Left lung (tissue), 4 donors: ENCODE measurements at regions not wholly inside any gene's neighbourhood (a gene's known extent, or its start where the extent isn't known, plus 50 kb on each side); places are given as distances from the start of the nearest gene placed in this dataset.

ENCODE experiments used
- ATAC-seq: fragments of 200-7000 bp; cut with Tn5 transposase; one replicate; pipeline ENCODE4 v1.9.1; 2020; ENCODE audit warnings: moderate library complexity
- DNase-seq, 4 donors: peaks; one replicate each; pipeline ENCODE4 v3.0.0-alpha.2; 2013 to 2020
- H3K27ac ChIP-seq, 2 donors: fragments of 200-600 bp; sonication (generic) in 1 of 2; one replicate each; pipeline versions ENCODE4 v1.5.0 to v1.8.0; 2020 to 2021
- H3K27me3 ChIP-seq, 2 donors: fragments of 200-600 bp; sonication (generic) in 1 of 2; one replicate each; pipeline versions ENCODE4 v1.5.0 to v1.8.0; 2020 to 2021
- H3K36me3 ChIP-seq, 2 donors: fragments of 200-600 bp; sonication (generic) in 1 of 2; one replicate each; pipeline versions ENCODE4 v1.5.0 to v1.8.0; 2020 to 2021
- H3K4me1 ChIP-seq, 2 donors: fragments of 200-600 bp; one replicate each; pipeline ENCODE4 v1.8.0; 2021
- H3K4me3 ChIP-seq, 2 donors: fragments of 200-600 bp; sonication (generic) in 1 of 2; one replicate each; pipeline versions ENCODE4 v1.5.0 to v1.8.0; 2020 to 2021; ENCODE audit warnings: mild to moderate bottlenecking in 1 of 2
- H3K9me3 ChIP-seq, 2 donors: fragments of 200-600 bp; sonication (generic) in 1 of 2; one replicate each; pipeline versions ENCODE4 v1.5.0 to v1.8.0; 2020 to 2021
- intact Hi-C, 2 donors: fragments of 100-400 bp; cut with DNase I; formaldehyde crosslinking; loops; one replicate each; pipeline versions ENCODE4 v1.11.2 to v1.14.2; 2022
- TF ChIP-seq, protein P1 (sequence below), 2 donors: fragments of 200-600 bp; sonication (generic) in 1 of 2; IDR thresholded peaks; one replicate each; pipeline versions ENCODE4 v1.5.0 to v1.8.0; 2021; ENCODE audit warnings: antibody characterized with exemption in 2 of 2
- donor health status: DM: no; HTN: yes; CAD: no.
- donor health status: DM: no; HTN: no; CAD: no.

DNA sequence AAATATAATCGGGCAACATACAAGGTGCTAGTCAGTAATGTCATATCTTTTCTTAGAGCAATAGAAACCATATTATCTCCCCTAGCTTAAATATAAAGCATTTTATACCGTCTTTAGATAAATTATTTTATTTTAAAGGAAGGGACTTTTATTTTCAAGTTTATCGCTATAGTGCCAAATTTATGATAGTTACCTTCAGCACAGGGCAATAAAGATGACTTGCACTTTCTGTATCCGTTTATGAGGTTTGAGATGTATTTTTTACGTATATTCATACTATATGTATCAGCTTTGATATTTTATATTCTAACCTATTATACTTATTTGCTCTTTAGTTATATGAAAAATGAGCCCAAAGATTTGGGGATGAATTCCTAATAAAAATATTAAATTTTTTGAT lies 61.6 kb upstream of the CARD18 start:
- intact Hi-C loops = no loop called here
- Histone ChIP-seq H3K9me3 (no peaks in the 10 kb centered on the region), H3K36me3 (no peaks in the 10 kb centered on the region), H3K4me3 (no peak overlapping the region), H3K4me1 (no peaks in the 10 kb centered on the region), H3K27ac (no peak overlapping the region), H3K27me3 (no peaks in the 10 kb centered on the region)
- DNase-seq (no peak), ATAC-seq (no peak)
- TF ChIP-seq, protein P1, sequence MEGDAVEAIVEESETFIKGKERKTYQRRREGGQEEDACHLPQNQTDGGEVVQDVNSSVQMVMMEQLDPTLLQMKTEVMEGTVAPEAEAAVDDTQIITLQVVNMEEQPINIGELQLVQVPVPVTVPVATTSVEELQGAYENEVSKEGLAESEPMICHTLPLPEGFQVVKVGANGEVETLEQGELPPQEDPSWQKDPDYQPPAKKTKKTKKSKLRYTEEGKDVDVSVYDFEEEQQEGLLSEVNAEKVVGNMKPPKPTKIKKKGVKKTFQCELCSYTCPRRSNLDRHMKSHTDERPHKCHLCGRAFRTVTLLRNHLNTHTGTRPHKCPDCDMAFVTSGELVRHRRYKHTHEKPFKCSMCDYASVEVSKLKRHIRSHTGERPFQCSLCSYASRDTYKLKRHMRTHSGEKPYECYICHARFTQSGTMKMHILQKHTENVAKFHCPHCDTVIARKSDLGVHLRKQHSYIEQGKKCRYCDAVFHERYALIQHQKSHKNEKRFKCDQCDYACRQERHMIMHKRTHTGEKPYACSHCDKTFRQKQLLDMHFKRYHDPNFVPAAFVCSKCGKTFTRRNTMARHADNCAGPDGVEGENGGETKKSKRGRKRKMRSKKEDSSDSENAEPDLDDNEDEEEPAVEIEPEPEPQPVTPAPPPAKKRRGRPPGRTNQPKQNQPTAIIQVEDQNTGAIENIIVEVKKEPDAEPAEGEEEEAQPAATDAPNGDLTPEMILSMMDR (IDR thresholded peaks at IDR 0.05) = no peak

DNA sequence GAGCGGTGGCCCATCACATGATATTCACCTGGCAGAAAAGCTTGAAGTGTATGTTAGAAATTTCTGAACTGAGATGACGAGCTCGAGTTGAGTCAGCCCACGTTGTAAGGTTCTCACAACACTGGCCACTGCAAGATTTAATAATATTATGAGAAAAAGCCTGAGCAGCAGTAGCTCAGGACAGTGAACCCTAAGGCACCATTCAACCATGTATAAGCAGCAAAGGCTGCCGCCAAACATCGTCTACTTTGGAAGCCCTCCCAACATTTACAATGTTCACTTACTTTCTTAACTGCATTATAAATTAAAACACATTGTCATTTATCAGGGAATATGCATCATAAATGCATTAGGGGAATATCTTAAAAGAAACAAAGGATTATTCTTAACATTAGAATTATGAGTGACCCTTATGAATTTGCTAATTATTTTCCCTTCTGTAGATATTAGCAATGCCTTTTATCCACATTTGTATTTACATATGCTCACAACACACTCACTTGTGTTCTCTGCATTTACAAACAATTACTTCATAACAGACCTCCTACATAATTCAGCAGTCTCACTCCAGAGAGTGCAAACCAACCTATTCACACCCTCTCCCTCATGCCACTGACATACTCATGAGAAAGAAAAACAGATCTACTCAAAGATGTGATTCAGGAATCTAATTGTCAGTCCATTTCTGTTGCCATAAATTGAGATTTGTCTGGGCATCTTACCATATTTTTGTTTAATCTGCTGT lies 57.7 kb upstream of the CARD18 start:
- Histone ChIP-seq H3K4me1 (no peaks in the 10 kb centered on the region), H3K36me3 (no peaks in the 10 kb centered on the region), H3K27me3 (no peaks in the 10 kb centered on the region), H3K4me3 (no peak overlapping the region), H3K9me3 (no peaks in the 10 kb centered on the region), H3K27ac (no peak overlapping the region)
- intact Hi-C loops = no loop called here
- DNase-seq (no peak), ATAC-seq (no peak)
- TF ChIP-seq, protein P1 (IDR thresholded peaks at IDR 0.05) = no peak

DNA sequence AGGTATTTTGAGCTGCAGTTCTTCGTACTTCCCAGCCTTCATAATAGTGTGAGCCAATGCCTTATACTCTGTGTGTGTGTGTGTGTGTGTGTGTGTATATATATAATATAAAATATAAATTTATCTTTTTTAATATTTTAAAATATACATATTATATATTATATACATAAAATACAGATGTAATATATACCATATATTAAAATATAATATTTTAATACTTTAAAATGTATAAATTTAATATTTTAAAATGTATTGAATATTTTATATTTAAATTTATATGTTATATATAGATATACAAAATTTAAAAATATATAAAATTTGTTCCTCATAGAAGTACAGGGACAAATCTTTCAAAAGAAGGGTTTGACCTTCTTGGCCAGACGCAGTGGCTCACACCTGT lies 53.7 kb upstream of the CARD18 start:
- intact Hi-C loops = no loop called here
- Histone ChIP-seq H3K36me3 (no peaks in the 10 kb centered on the region), H3K4me1 (peaks cover 0 to 10% of the 10 kb centered on the region in 2 donors), H3K27me3 (no peaks in the 10 kb centered on the region), H3K27ac (no peak overlapping the region), H3K4me3 (no peak overlapping the region), H3K9me3 (no peaks in the 10 kb centered on the region)
- DNase-seq (no peak), ATAC-seq (no peak)
- TF ChIP-seq, protein P1 (IDR thresholded peaks at IDR 0.05) = no peak

DNA sequence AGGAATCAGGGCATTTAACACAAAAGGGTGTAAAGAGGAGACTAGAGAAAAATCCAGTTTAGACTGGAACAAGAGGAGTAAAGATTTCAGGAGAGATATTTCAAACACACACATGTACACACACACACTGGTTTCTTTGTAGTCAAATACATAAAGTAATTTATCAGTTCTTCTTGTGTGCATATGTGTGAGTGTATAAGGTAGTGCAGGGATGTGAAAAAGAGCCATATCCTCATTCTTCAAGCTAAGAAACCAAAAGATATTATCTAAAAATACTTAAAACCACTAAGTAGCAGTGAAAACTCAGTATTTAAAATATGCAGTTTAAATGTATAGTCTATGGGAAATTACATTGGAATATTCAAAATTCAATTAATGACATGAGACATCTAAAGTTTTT lies 52.5 kb upstream of the CARD18 start:
- H3K4me3 ChIP-seq = no peak overlapping the region
- H3K27me3 ChIP-seq = no peaks in the 10 kb centered on the region
- intact Hi-C loops = no loop called here
- peaks cover 0 to 10% of the 10 kb centered on the region in 2 donors for H3K4me1 ChIP-seq
- TF ChIP-seq, protein P1 (IDR thresholded peaks at IDR 0.05) = no peak
- DNase-seq (no peak), ATAC-seq (no peak)
- H3K36me3 ChIP-seq = no peaks in the 10 kb centered on the region
- H3K27ac ChIP-seq = no peak overlapping the region
- no peaks in the 10 kb centered on the region for H3K9me3 ChIP-seq

DNA sequence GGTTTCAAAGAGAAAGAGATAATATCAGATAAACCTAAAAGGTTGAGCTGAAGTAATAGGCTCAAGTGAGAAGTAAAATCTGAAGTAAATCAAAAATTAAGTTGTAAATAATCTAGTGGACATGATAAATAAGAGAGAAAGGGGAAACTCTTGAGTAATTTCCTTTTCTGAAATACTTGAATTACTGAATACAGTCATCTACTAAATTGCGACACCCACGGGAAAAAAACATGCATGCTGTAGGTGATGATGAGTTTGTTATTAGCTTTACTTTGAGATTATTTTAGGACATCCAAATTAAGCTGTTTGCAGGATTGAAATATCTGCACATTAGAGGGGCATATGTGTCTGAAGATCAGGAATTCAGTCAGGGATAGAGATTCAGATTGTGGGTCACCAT lies 50.0 kb upstream of the CARD18 start:
- peak overlapping the region in 1 of 2 donors; percentile 45 for H3K27ac ChIP-seq
- ATAC-seq = no peak

More for the DNA sequence above, 50.0 kb upstream of the CARD18 start:
- TF ChIP-seq, protein P1 (IDR thresholded peaks at IDR 0.05) = no peak
- H3K27me3 ChIP-seq = no peaks in the 10 kb centered on the region
- H3K36me3 ChIP-seq = no peaks in the 10 kb centered on the region
- H3K4me1 ChIP-seq = peaks cover 0 to 10% of the 10 kb centered on the region in 2 donors
- H3K9me3 ChIP-seq = no peaks in the 10 kb centered on the region
- H3K4me3 ChIP-seq = no peak overlapping the region
- no peak for DNase-seq
- intact Hi-C loops = no loop called here
